H9 (cell line): ENCODE measurements at regions not wholly inside any gene's neighbourhood (a gene's known extent, or its start where the extent isn't known, plus 50 kb on each side); places are given as distances from the start of the nearest gene placed in this dataset.

Experiments
- DNase-seq: peaks from one replicate; pipeline ENCODE4 v3.0.0-alpha.2; 2017
- H2AFZ ChIP-seq: one replicate; pipeline ENCODE4 v1.6.1; 2013; ENCODE audit warnings: mild to moderate bottlenecking, low read length, control low read depth, moderate library complexity
- H2AK5ac ChIP-seq: 2 replicates; pipeline ENCODE4 v1.6.1; 2013; ENCODE audit warnings: low read length, control low read depth, mixed read lengths; ENCODE audit not compliant: insufficient read length
- H2BK120ac ChIP-seq: one replicate; pipeline ENCODE4 v1.6.1; 2013; ENCODE audit warnings: low read depth, mild to moderate bottlenecking, low read length, control low read depth, inconsistent platforms; ENCODE audit not compliant: poor library complexity, severe bottlenecking
- H2BK12ac ChIP-seq: 2 replicates; pipeline ENCODE4 v1.6.1; 2013; ENCODE audit warnings: low read length, control low read depth, mixed read lengths, low read depth; ENCODE audit not compliant: insufficient read length
- H2BK15ac ChIP-seq: 2 replicates; pipeline ENCODE4 v1.6.1; 2013; ENCODE audit warnings: low read depth, low read length, control low read depth
- H2BK20ac ChIP-seq: one replicate; pipeline ENCODE4 v1.6.1; 2013; ENCODE audit warnings: low read depth, mild to moderate bottlenecking, low read length, control low read depth, inconsistent platforms; ENCODE audit not compliant: poor library complexity, severe bottlenecking
- H2BK5ac ChIP-seq: 2 replicates; pipeline ENCODE4 v1.6.1; 2013; ENCODE audit warnings: low read length, control low read depth, mixed read lengths; ENCODE audit not compliant: insufficient read length
- H3K14ac ChIP-seq: 2 replicates; pipeline ENCODE4 v1.6.1; 2013; ENCODE audit warnings: low read length, control low read depth; ENCODE audit not compliant: insufficient read depth
- H3K18ac ChIP-seq: 2 replicates; pipeline ENCODE4 v1.6.1; 2013; ENCODE audit warnings: low read depth, mild to moderate bottlenecking, mixed read lengths, low read length, control low read depth; ENCODE audit not compliant: insufficient read length
- H3K23ac ChIP-seq: 2 replicates; pipeline ENCODE4 v1.6.1; 2013; ENCODE audit warnings: low read length, control low read depth, mixed read lengths, low read depth; ENCODE audit not compliant: insufficient read length
- H3K23me2 ChIP-seq: 2 replicates; pipeline ENCODE4 v1.6.1; 2013; ENCODE audit warnings: low read depth, mild to moderate bottlenecking, mixed read lengths, low read length, control low read depth; ENCODE audit not compliant: insufficient read length, poor library complexity, severe bottlenecking
- H3K27ac ChIP-seq: 2 replicates; pipeline ENCODE4 v1.5.1; 2013; ENCODE audit warnings: low read length, control low read depth, mixed read lengths, low read depth; ENCODE audit not compliant: insufficient read length
- H3K27me3 ChIP-seq: 2 replicates; pipeline ENCODE4 v1.6.1; 2013; ENCODE audit warnings: low read length, control low read depth, inconsistent platforms; ENCODE audit not compliant: insufficient read depth
- H3K4ac ChIP-seq: 2 replicates; pipeline ENCODE4 v1.6.1; 2013; ENCODE audit warnings: low read depth, mild to moderate bottlenecking, control low read depth, inconsistent platforms, low read length, moderate library complexity
- H3K4me1 ChIP-seq: 2 replicates; pipeline ENCODE4 v1.6.1; 2013; ENCODE audit warnings: low read length, control low read depth, inconsistent platforms; ENCODE audit not compliant: insufficient read depth
- H3K4me2 ChIP-seq: 2 replicates; pipeline ENCODE4 v1.6.1; 2013; ENCODE audit warnings: low read length, control low read depth, mixed read lengths; ENCODE audit not compliant: insufficient read length, insufficient read depth
- H3K56ac ChIP-seq: 2 replicates; pipeline ENCODE4 v1.6.1; 2013; ENCODE audit warnings: low read depth, mild to moderate bottlenecking, mixed read lengths, low read length, control low read depth; ENCODE audit not compliant: insufficient read length
- H3K79me1 ChIP-seq: 2 replicates; pipeline ENCODE4 v1.6.1; 2013; ENCODE audit warnings: low read depth, mild to moderate bottlenecking, moderate library complexity, low read length, control low read depth, inconsistent platforms; ENCODE audit not compliant: insufficient read depth, poor library complexity, severe bottlenecking
- H3K79me2 ChIP-seq: 2 replicates; pipeline ENCODE4 v1.6.1; 2013; ENCODE audit warnings: low read length, control low read depth, inconsistent platforms; ENCODE audit not compliant: insufficient read depth
- H3K9ac ChIP-seq: 2 replicates; pipeline ENCODE4 v1.6.1; 2013; ENCODE audit warnings: low read length, control low read depth, mixed read lengths; ENCODE audit not compliant: insufficient read length; ENCODE audit errors: extremely low read depth
- H3K9me3 ChIP-seq: one replicate; pipeline ENCODE4 v1.6.1; 2013; ENCODE audit warnings: low read depth, low read length, inconsistent platforms; ENCODE audit not compliant: control insufficient read depth
- H3T11ph ChIP-seq: one replicate; pipeline ENCODE4 v1.6.1; 2013; ENCODE audit warnings: mild to moderate bottlenecking, low read length, control low read depth, inconsistent platforms
- H4K20me1 ChIP-seq: one replicate; pipeline ENCODE4 v1.6.1; 2013; ENCODE audit not compliant: control insufficient read depth, insufficient read length, insufficient read depth
- H4K5ac ChIP-seq: 2 replicates; pipeline ENCODE4 v1.6.1; 2013; ENCODE audit warnings: low read depth, mild to moderate bottlenecking, mixed read lengths, low read length, control low read depth; ENCODE audit not compliant: insufficient read length
- H4K8ac ChIP-seq: replicated peaks from 2 replicates; pipeline ENCODE4 v1.6.1; 2013; ENCODE audit warnings: low read length, control low read depth, mixed read lengths, low read depth; ENCODE audit not compliant: insufficient read length
- H4K91ac ChIP-seq: 2 replicates; pipeline ENCODE4 v1.6.1; 2013; ENCODE audit warnings: low read depth, mild to moderate bottlenecking, moderate library complexity, mixed read lengths, low read length, control low read depth; ENCODE audit not compliant: insufficient read length
- H3K27ac Mint-ChIP-seq, 3 experiments: 2 replicates in 2 of 3; 3 replicates in 1 of 3; pipeline ENCODE4 v1.8.0; 2020 to 2021; ENCODE audit warnings: mixed read lengths in 3 of 3, mild to moderate bottlenecking in 1 of 3, moderate library complexity in 1 of 3
- H3K27me3 Mint-ChIP-seq: 2 replicates; pipeline ENCODE4 v1.8.0; 2021; ENCODE audit warnings: low read depth, mild to moderate bottlenecking, moderate library complexity, mixed read lengths
- H3K36me3 Mint-ChIP-seq, 3 experiments: 2 replicates in 2 of 3; 3 replicates in 1 of 3; pipeline ENCODE4 v1.8.0; 2020 to 2021; ENCODE audit warnings: low read depth in 3 of 3, mixed read lengths in 3 of 3; ENCODE audit not compliant: insufficient read depth in 1 of 3
- H3K4me1 Mint-ChIP-seq, 2 experiments: 2 replicates each; pipeline ENCODE4 v1.8.0; 2020; ENCODE audit warnings: mixed read lengths in 2 of 2
- H3K4me3 Mint-ChIP-seq, 2 experiments: 2 replicates in 1 of 2; 3 replicates in 1 of 2; pipeline ENCODE4 v1.8.0; 2020 to 2021; ENCODE audit warnings: mild to moderate bottlenecking in 2 of 2, mixed read lengths in 2 of 2, moderate library complexity in 1 of 2
- H3K9me3 Mint-ChIP-seq, 2 experiments: 2 replicates in 1 of 2; 3 replicates in 1 of 2; pipeline ENCODE4 v1.8.0; 2020; ENCODE audit warnings: mild to moderate bottlenecking in 2 of 2, mixed read lengths in 2 of 2, moderate library complexity in 1 of 2
- CTCF ChIP-seq: fragments of 200-600 bp; sonication (generic); conservative IDR thresholded peaks from 3 replicates; pipeline ENCODE4 v1.8.0; 2021; ENCODE audit warnings: antibody characterized with exemption, mild to moderate bottlenecking
- WGBS: extraction: QIAGEN DNeasy Blood & Tissue Kit; methylation state at CpG from one replicate; pipeline ENCODE4 v1.1.7; 2013; ENCODE audit warnings: missing lambda C conversion rate, low lambda C conversion rate, mixed read lengths; ENCODE audit not compliant: insufficient read length; ENCODE audit errors: extremely low coverage; 5-methylcytosine and 5-hydroxymethylcytosine counted together

GRCh38 chr7:67841896-67842295 lies 845.3 kb downstream of the TYW1 start:
- Histone ChIP-seq H4K91ac (no peak overlapping the region), H3K9me3 (no peaks in the 10 kb centered on the region), H3K18ac (no peak overlapping the region), H3K23ac (no peak overlapping the region), H3K79me1 (no peaks in the 10 kb centered on the region), H3K56ac (no peak overlapping the region), H4K5ac (no peak overlapping the region), H2AFZ (no peak overlapping the region), H2BK12ac (no peak overlapping the region), H2BK20ac (no peak overlapping the region), H3K4me2 (no peak overlapping the region), H3K23me2 (no peaks in the 10 kb centered on the region), H3K27me3 (no peaks in the 10 kb centered on the region), H3K4ac (no peak overlapping the region), H3K79me2 (no peaks in the 10 kb centered on the region), H4K8ac (no peak overlapping the region), H2BK5ac (no peak overlapping the region), H3K27ac (no peak overlapping the region), H4K20me1 (no peaks in the 10 kb centered on the region), H2AK5ac (no peak overlapping the region), H2BK120ac (no peak overlapping the region), H3K4me1 (no peaks in the 10 kb centered on the region; the same call in 1 of the 2 replicates), H3T11ph (no peak overlapping the region), H3K9ac (no peak overlapping the region), H2BK15ac (no peak overlapping the region), H3K14ac (no peak overlapping the region)
- no peak for DNase-seq
- H3K4me1 Mint-ChIP-seq: peaks cover 2 to 4% of the 10 kb centered on the region in 2 experiments; a peak in 2 of 4 replicates
- H3K9me3 Mint-ChIP-seq: peaks cover 5 to 6% of the 10 kb centered on the region in 2 experiments; a peak in 3 of 5 replicates
- peaks cover 1% of the 10 kb centered on the region; the same call in 1 of the 2 replicates for H3K27me3 Mint-ChIP-seq
- no peak for TF ChIP-seq CTCF
- WGBS: no CpG with 5 or more reads among the region's 4 CpGs
- H3K36me3 Mint-ChIP-seq: no peaks in the 10 kb centered on the region; a peak in 2 of 7 replicates
- H3K27ac Mint-ChIP-seq: no peak overlapping the region
- H3K4me3 Mint-ChIP-seq: no peak overlapping the region
